Activated naive CD4-positive, alpha-beta T cell treated with anti-CD3 and anti-CD28 coated beads, Interleukin-2, amount 10 ng/mL, durations not matched to agents 7 days and 5 days (primary cell): ENCODE measurements at regions not wholly inside any gene's neighbourhood (a gene's known extent, or its start where the extent isn't known, plus 50 kb on each side); places are given as distances from the start of the nearest gene placed in this dataset.

Experiments used
- CTCF ChIA-PET: fragments of 350-600 bp; sonication (Branson Sonifier 250); formaldehyde crosslinking; loops from one replicate; lab custom pipeline; 2021; ENCODE audit warnings: antibody characterized with exemption; lab: Charles Lee
- DNase-seq: peaks from one replicate; pipeline ENCODE4 v3.0.0-alpha.2; 2020
- H3K27ac Mint-ChIP-seq: one replicate; pipeline ENCODE4 v1.8.0; 2021; ENCODE audit warnings: mild to moderate bottlenecking, moderate library complexity, mixed read lengths
- H3K27me3 Mint-ChIP-seq: one replicate; pipeline ENCODE4 v1.8.0; 2021; ENCODE audit warnings: mild to moderate bottlenecking, mixed read lengths
- H3K36me3 Mint-ChIP-seq: one replicate; pipeline ENCODE4 v1.8.0; 2021; ENCODE audit warnings: mixed read lengths
- H3K4me1 Mint-ChIP-seq: one replicate; pipeline ENCODE4 v1.8.0; 2021; ENCODE audit warnings: mixed read lengths
- H3K4me3 Mint-ChIP-seq: one replicate; pipeline ENCODE4 v1.8.0; 2021; ENCODE audit warnings: mild to moderate bottlenecking, moderate library complexity, mixed read lengths
- H3K9me3 Mint-ChIP-seq: one replicate; pipeline ENCODE4 v1.8.0; 2021; ENCODE audit warnings: mixed read lengths

GRCh38 chr11:109597336-109597735, 175.3 kb downstream of the C11orf87 start:
- no peak for DNase-seq
- H3K27me3 Mint-ChIP-seq = no peaks in the 10 kb centered on the region
- no peak overlapping the region for H3K4me3 Mint-ChIP-seq
- no peak overlapping the region for H3K27ac Mint-ChIP-seq
- no peaks in the 10 kb centered on the region for H3K9me3 Mint-ChIP-seq
- CTCF ChIA-PET = no interaction called here
- H3K4me1 Mint-ChIP-seq = no peaks in the 10 kb centered on the region
- no peaks in the 10 kb centered on the region for H3K36me3 Mint-ChIP-seq

GRCh38 chr11:109604481-109605400, 182.8 kb downstream of the C11orf87 start:
- Mint-ChIP-seq H3K27ac (no peak overlapping the region), H3K27me3 (no peaks in the 10 kb centered on the region), H3K36me3 (no peaks in the 10 kb centered on the region), H3K9me3 (no peaks in the 10 kb centered on the region), H3K4me1 (no peaks in the 10 kb centered on the region), H3K4me3 (no peak overlapping the region)
- CTCF ChIA-PET = no interaction called here
- no peak for DNase-seq

- no peaks in the 10 kb centered on the region for H3K4me1 Mint-ChIP-seq
- no peaks in the 10 kb centered on the region for H3K9me3 Mint-ChIP-seq
- CTCF ChIA-PET = no interaction called here
- H3K36me3 Mint-ChIP-seq = no peaks in the 10 kb centered on the region
- no peaks in the 10 kb centered on the region for H3K27me3 Mint-ChIP-seq
- no peak overlapping the region for H3K4me3 Mint-ChIP-seq
- no peak overlapping the region for H3K27ac Mint-ChIP-seq
- DNase-seq = no peak
Observed at GRCh38 chr11:109606256-109606655, 184.3 kb downstream of the C11orf87 start.

GRCh38 chr11:109609454-109610185, 187.6 kb downstream of the C11orf87 start:
- no peaks in the 10 kb centered on the region for H3K36me3 Mint-ChIP-seq
- no peaks in the 10 kb centered on the region for H3K27me3 Mint-ChIP-seq
- CTCF ChIA-PET = no interaction called here
- H3K4me3 Mint-ChIP-seq = no peak overlapping the region
- H3K4me1 Mint-ChIP-seq = no peaks in the 10 kb centered on the region
- H3K27ac Mint-ChIP-seq = no peak overlapping the region
- DNase-seq = no peak
- H3K9me3 Mint-ChIP-seq = no peaks in the 10 kb centered on the region

- Mint-ChIP-seq H3K36me3 (no peaks in the 10 kb centered on the region), H3K27me3 (no peaks in the 10 kb centered on the region), H3K4me1 (no peaks in the 10 kb centered on the region), H3K9me3 (no peaks in the 10 kb centered on the region), H3K4me3 (no peak overlapping the region), H3K27ac (no peak overlapping the region)
- CTCF ChIA-PET = interaction anchor here (0.7 kb wide), 1 partner anchor 10 kb away, joined by 3 read pairs; no protein-coding TSS in a partner anchor
- no peak for DNase-seq
Observed at GRCh38 chr11:109612496-109612895, 190.5 kb downstream of the C11orf87 start.

GRCh38 chr11:109619498-109619897, 197.5 kb downstream of the C11orf87 start:
- Mint-ChIP-seq H3K36me3 (no peaks in the 10 kb centered on the region), H3K27me3 (no peaks in the 10 kb centered on the region), H3K27ac (no peak overlapping the region), H3K4me1 (no peaks in the 10 kb centered on the region), H3K9me3 (peaks cover 13% of the 10 kb centered on the region), H3K4me3 (no peak overlapping the region)
- CTCF ChIA-PET = no interaction called here
- no peak for DNase-seq

- Mint-ChIP-seq H3K36me3 (no peaks in the 10 kb centered on the region), H3K4me3 (no peak overlapping the region), H3K27me3 (no peaks in the 10 kb centered on the region), H3K27ac (no peak overlapping the region), H3K9me3 (peaks cover 3% of the 10 kb centered on the region), H3K4me1 (no peaks in the 10 kb centered on the region)
- DNase-seq = no peak
- CTCF ChIA-PET = no interaction called here
Observed at GRCh38 chr11:109629734-109630133, 207.7 kb downstream of the C11orf87 start.

GRCh38 chr11:109641549-109641948, 219.6 kb downstream of the C11orf87 start:
- Mint-ChIP-seq H3K9me3 (peaks cover 3% of the 10 kb centered on the region), H3K36me3 (no peaks in the 10 kb centered on the region), H3K27ac (no peak overlapping the region), H3K27me3 (no peaks in the 10 kb centered on the region), H3K4me1 (no peaks in the 10 kb centered on the region), H3K4me3 (no peak overlapping the region)
- CTCF ChIA-PET = interaction anchor here (0.8 kb wide), 1 partner anchor 10 kb away, joined by 3 read pairs; no protein-coding TSS in a partner anchor
- no peak for DNase-seq

GRCh38 chr11:109644152-109644551, 222.2 kb downstream of the C11orf87 start:
- DNase-seq = no peak
- H3K9me3 Mint-ChIP-seq = no peaks in the 10 kb centered on the region
- H3K4me1 Mint-ChIP-seq = no peaks in the 10 kb centered on the region
- no peaks in the 10 kb centered on the region for H3K36me3 Mint-ChIP-seq
- H3K27me3 Mint-ChIP-seq = no peaks in the 10 kb centered on the region
- CTCF ChIA-PET = no interaction called here
- no peak overlapping the region for H3K27ac Mint-ChIP-seq
- H3K4me3 Mint-ChIP-seq = no peak overlapping the region

- Mint-ChIP-seq H3K4me3 (no peak overlapping the region), H3K4me1 (no peaks in the 10 kb centered on the region), H3K27ac (no peak overlapping the region), H3K27me3 (no peaks in the 10 kb centered on the region), H3K36me3 (no peaks in the 10 kb centered on the region), H3K9me3 (no peaks in the 10 kb centered on the region)
- CTCF ChIA-PET = no interaction called here
- no peak for DNase-seq
Observed at GRCh38 chr11:109648804-109649203, 226.8 kb downstream of the C11orf87 start.

- Mint-ChIP-seq H3K27ac (no peak overlapping the region), H3K36me3 (no peaks in the 10 kb centered on the region), H3K4me1 (no peaks in the 10 kb centered on the region), H3K9me3 (no peaks in the 10 kb centered on the region), H3K27me3 (no peaks in the 10 kb centered on the region), H3K4me3 (no peak overlapping the region)
- no peak for DNase-seq
- CTCF ChIA-PET = no interaction called here
Observed at GRCh38 chr11:109654091-109654490, 232.1 kb downstream of the C11orf87 start.

- H3K36me3 Mint-ChIP-seq = no peaks in the 10 kb centered on the region
- no peak overlapping the region for H3K27ac Mint-ChIP-seq
- CTCF ChIA-PET = no interaction called here
- no peaks in the 10 kb centered on the region for H3K27me3 Mint-ChIP-seq
- no peaks in the 10 kb centered on the region for H3K9me3 Mint-ChIP-seq
- no peak overlapping the region for H3K4me3 Mint-ChIP-seq
- H3K4me1 Mint-ChIP-seq = no peaks in the 10 kb centered on the region
- no peak for DNase-seq
Observed at GRCh38 chr11:109658190-109658589, 236.2 kb downstream of the C11orf87 start.

GRCh38 chr11:109667719-109668118, 245.7 kb downstream of the C11orf87 start:
- H3K9me3 Mint-ChIP-seq = no peaks in the 10 kb centered on the region
- H3K36me3 Mint-ChIP-seq = no peaks in the 10 kb centered on the region
- H3K4me3 Mint-ChIP-seq = no peak overlapping the region
- H3K27me3 Mint-ChIP-seq = no peaks in the 10 kb centered on the region
- CTCF ChIA-PET = no interaction called here
- no peaks in the 10 kb centered on the region for H3K4me1 Mint-ChIP-seq
- no peak overlapping the region for H3K27ac Mint-ChIP-seq
- no peak for DNase-seq

GRCh38 chr11:109668973-109669634, 247.1 kb downstream of the C11orf87 start:
- H3K27ac Mint-ChIP-seq = no peak overlapping the region
- no peaks in the 10 kb centered on the region for H3K36me3 Mint-ChIP-seq
- CTCF ChIA-PET = no interaction called here
- no peaks in the 10 kb centered on the region for H3K27me3 Mint-ChIP-seq
- no peak overlapping the region for H3K4me3 Mint-ChIP-seq
- no peak for DNase-seq
- H3K9me3 Mint-ChIP-seq = no peaks in the 10 kb centered on the region
- no peaks in the 10 kb centered on the region for H3K4me1 Mint-ChIP-seq
